ENCODE measurements at regions not wholly inside any gene's neighbourhood (a gene's known extent, or its start where the extent isn't known, plus 50 kb on each side); places are given as distances from the start of the nearest gene placed in this dataset.

GRCh38 chr12:92650228-92650822 lies 52.5 kb upstream of the PLEKHG7 start:
- H3K4me3 ChIP-seq (ENCODE audit: low read length), result no peak overlapping the region
- TF ChIP-seq ZNF274 (IDR thresholded peaks at IDR 0.05; ENCODE audit: low read depth, low read length), result no peak

DNA sequence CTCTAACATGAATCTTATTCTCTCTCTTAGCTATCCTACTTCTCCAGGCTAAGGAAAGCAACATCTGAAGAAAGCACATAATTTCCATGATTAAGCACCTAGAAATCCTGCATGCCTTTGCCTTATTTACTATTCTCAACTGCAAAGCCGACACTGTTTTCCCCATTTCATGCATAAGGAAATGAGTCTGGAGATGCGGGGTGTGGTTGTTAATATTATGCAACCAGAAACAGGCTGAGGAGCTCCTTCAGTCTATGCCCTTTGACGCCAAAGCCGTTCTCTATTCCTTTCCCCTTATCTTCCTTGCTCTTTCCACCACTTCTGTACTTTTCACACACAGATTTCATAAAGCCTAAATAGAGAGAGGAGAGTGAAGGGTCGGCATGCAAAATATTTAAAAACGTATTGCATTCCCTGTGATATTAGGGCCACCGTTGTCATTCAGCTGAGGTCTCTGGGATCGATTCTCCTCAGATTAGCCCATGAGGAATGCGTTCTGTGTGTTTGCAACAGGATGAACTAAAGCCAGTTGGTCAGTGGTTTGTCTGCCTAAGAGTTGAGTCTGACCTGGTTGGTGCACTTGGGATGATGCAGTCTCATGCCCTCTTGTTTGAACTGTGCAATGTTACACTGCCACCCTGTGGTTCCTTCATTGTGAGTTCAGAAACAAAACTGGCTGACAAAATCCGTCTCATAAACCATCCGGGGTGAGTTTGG lies 53.1 kb upstream of the PLEKHG7 start:
- TF ChIP-seq ZNF274 (IDR thresholded peaks at IDR 0.05; ENCODE audit: low read depth, low read length), result no peak
- H3K4me3 ChIP-seq (ENCODE audit: low read length), result no peak overlapping the region

GRCh38 chr12:92648242-92649031 lies 54.4 kb upstream of the PLEKHG7 start:
- no peak for TF ChIP-seq ZNF274 (IDR thresholded peaks at IDR 0.05; ENCODE audit: low read depth, low read length)
- no peak overlapping the region for H3K4me3 ChIP-seq (ENCODE audit: low read length)

DNA sequence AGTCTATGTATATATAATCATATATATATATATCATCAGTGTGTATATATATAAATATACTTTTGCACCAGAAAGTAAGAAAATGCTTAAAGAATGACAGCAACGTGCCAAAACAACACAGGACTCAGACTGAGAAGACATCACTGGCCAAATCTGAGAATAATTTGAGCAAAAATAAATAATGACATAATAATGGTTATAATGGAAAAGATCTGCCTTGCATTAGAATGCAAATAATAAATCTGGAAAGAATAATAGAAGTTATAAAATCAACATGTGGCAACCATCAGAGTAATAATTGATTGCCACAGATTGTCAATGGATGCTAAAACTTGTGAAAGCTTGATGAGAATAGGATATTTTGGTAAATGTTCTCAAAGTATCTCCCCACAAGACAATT lies 61.5 kb upstream of the PLEKHG7 start:
- H3K4me3 ChIP-seq (ENCODE audit: low read length), result no peak overlapping the region
- no peak for TF ChIP-seq ZNF274 (IDR thresholded peaks at IDR 0.05; ENCODE audit: low read depth, low read length)

DNA sequence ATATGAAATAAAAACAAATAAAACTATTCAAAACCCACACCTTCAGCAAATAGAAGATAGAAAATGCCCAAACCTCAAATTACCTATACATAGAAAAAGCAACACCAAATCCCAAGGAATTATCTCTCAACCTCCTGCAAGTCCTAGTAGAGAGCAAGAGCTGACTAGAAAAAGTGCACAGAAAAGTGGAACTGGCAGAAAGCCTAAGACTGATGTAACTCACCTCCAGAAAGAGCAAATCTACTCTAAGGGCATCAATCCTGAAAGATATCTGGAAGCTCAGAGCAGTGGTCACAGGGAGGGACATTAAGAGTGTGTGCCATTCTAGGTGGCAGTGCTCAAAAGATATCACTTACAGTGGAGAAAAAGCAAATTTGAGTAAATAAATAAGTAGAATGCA lies 62.1 kb upstream of the PLEKHG7 start:
- TF ChIP-seq ZNF274 (IDR thresholded peaks at IDR 0.05; ENCODE audit: low read depth, low read length), result no peak
- H3K4me3 ChIP-seq (ENCODE audit: low read length), result no peak overlapping the region

GRCh38 chr12:92639017-92639416 lies 63.8 kb upstream of the PLEKHG7 start:
- TF ChIP-seq ZNF274 (IDR thresholded peaks at IDR 0.05; ENCODE audit: low read depth, low read length), result no peak
- H3K4me3 ChIP-seq (ENCODE audit: low read length), result no peak overlapping the region

DNA sequence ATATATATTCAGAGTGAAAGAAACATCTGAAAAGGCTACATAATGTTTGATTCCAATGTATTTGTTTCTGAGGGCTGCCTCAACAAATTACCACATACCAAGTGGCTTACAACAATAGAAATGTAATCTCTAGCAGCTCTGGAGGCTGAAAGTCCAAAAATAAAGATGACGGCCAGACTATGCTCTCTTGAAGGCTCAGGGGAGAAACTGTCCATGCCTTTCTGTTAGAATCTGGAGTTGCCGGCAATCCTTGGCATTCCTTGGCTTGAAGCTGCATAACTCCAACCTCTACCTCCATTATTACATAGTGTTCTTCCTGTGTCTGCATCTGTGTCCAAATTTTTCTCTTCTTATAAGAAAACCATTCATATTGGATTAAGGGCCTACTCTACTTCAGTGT lies 68.1 kb upstream of the PLEKHG7 start:
- TF ChIP-seq ZNF274 (IDR thresholded peaks at IDR 0.05; ENCODE audit: low read depth, low read length), result no peak

GRCh38 chr12:92634202-92634601 lies 68.6 kb upstream of the PLEKHG7 start:
- H3K4me3 ChIP-seq (ENCODE audit: low read length), result no peak overlapping the region
- no peak for TF ChIP-seq ZNF274 (IDR thresholded peaks at IDR 0.05; ENCODE audit: low read depth, low read length)

More for the DNA sequence above, 68.1 kb upstream of the PLEKHG7 start:
- H3K4me3 ChIP-seq (ENCODE audit: low read length), result no peak overlapping the region

DNA sequence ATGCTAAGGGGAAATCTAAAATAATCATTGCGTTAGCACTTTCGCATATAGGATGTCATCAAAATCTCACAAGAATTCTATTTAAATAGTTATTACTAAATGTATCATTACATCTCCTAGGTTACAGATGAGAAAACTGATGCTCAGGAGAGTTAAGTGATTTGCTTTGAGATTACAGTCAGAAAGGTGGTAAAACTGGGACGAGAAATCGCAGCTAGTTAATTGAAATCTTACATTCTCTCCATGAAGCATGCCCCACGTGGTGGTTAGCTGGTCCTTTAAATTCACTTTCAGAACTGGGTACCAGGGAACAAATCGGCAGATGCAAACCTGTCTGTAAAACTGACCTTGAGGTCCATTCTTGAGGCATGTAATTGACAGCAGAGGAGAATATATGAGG lies 71.8 kb upstream of the PLEKHG7 start:
- no peak for TF ChIP-seq ZNF274 (IDR thresholded peaks at IDR 0.05; ENCODE audit: low read depth, low read length)
- H3K4me3 ChIP-seq (ENCODE audit: low read length), result no peak overlapping the region

DNA sequence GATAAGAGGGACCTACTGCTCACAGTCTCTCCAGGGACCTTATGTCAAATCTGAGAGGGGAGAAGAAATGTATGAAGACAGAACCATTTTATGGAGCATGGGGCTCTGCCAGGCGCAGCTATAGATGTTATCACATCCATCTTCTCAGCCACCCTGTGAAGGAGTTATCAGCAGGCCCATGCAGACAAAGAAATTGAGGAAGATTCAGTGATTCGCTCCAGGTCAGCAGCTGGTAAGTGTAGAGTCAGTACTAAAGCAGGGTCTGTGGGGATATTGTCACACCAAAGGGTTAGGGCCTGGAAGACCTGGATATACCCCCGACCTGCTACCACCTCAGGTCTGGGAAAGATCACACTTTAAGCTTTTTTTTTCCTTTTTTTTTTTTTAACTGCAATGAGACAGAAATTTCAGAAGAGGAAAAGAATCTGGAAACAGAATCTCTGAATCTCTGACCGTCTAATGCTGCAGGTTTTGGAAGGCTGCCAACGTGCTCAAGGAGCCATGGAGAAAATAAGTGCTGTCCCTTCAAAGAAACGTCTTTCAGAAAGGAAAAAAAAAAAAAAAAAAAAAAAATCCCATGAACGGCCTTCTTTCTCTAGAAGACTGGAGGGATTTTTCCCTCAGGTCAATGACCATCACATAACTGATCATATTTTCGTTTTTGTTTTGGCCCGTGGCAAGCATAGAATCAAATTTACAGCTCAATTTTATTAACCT lies 73.3 kb upstream of the PLEKHG7 start:
- H3K4me3 ChIP-seq (ENCODE audit: low read length), result no peak overlapping the region
- no peak for TF ChIP-seq ZNF274 (IDR thresholded peaks at IDR 0.05; ENCODE audit: low read depth, low read length)

DNA sequence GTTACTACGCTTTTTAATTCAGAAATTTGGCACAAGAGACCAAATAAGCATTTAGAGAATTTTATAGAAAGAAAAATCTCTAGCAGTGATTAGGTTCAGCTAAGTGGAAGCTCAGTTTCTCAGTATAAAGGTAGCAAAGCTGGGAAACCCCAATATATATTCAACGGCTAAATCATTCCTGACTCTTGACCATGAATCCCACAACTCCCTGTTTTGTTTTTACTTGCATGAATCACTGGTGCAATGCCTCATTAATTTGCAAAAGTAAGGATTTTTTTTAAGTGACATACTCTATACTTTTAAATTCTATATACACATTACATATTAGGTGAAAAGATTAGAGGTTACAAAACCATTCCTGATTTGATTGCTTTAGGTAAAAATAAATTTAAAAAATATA lies 74.3 kb upstream of the PLEKHG7 start:
- H3K4me3 ChIP-seq (ENCODE audit: low read length), result no peak overlapping the region

GRCh38 chr12:92627511-92627910 lies 75.3 kb upstream of the PLEKHG7 start:
- no peak for TF ChIP-seq ZNF274 (IDR thresholded peaks at IDR 0.05; ENCODE audit: low read depth, low read length)
- no peak overlapping the region for H3K4me3 ChIP-seq (ENCODE audit: low read length)

More for the DNA sequence above, 74.3 kb upstream of the PLEKHG7 start:
- TF ChIP-seq ZNF274 (IDR thresholded peaks at IDR 0.05; ENCODE audit: low read depth, low read length), result no peak

- no peak overlapping the region for H3K4me3 ChIP-seq (ENCODE audit: low read length)
- no peak for TF ChIP-seq ZNF274 (IDR thresholded peaks at IDR 0.05; ENCODE audit: low read depth, low read length)
Observed at GRCh38 chr12:92625639-92626310, 77.0 kb upstream of the PLEKHG7 start.

DNA sequence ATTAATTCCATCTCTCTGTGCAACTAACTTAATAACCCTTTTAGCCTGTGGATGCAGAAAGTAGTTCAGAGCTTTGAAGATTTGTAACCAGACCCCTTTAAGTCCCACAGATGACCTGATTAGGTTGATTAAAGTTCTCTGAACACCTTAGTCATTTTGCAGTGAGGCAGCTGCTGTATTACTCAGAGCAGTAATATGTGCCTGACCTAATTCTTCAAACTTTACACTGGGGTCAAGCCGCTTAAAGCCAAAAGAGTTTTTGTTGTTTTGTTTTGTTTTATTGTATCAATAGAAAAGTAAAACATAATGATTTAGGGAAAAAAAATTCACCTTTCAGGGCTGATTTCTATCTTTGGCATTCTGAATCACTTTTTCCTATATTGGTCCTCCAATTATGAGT lies 78.6 kb upstream of the PLEKHG7 start:
- H3K4me3 ChIP-seq (ENCODE audit: low read length), result no peak overlapping the region
- no peak for TF ChIP-seq ZNF274 (IDR thresholded peaks at IDR 0.05; ENCODE audit: low read depth, low read length)

Measured in GM08714 (cell line).